Esophagus muscularis mucosa (tissue), 4 donors: ENCODE measurements at regions not wholly inside any gene's neighbourhood (a gene's known extent, or its start where the extent isn't known, plus 50 kb on each side); places are given as distances from the start of the nearest gene placed in this dataset.

Experiments used
- EP300 ChIP-seq: sonication (generic); formaldehyde crosslinking; IDR thresholded peaks from one replicate; pipeline ENCODE4 v1.6.1; 2017; ENCODE audit warnings: antibody characterized with exemption
- POLR2AphosphoS5 ChIP-seq, 2 donors: sonication (generic); formaldehyde crosslinking; IDR thresholded peaks; one replicate each; pipeline ENCODE4 v1.6.1; 2017; ENCODE audit warnings: antibody characterized with exemption in 2 of 2
- TF ChIP-seq, protein P1 (sequence below), 3 experiments: fragments of 200-600 bp in 2 of 3; fragments of 450-650 bp in 1 of 3; sonication (generic) in 2 of 3; IDR thresholded peaks; one replicate each; pipeline ENCODE4 v1.5.1; 2017 to 2019; ENCODE audit warnings: antibody characterized with exemption in 3 of 3, mild to moderate bottlenecking in 2 of 3, moderate library complexity in 1 of 3

DNA sequence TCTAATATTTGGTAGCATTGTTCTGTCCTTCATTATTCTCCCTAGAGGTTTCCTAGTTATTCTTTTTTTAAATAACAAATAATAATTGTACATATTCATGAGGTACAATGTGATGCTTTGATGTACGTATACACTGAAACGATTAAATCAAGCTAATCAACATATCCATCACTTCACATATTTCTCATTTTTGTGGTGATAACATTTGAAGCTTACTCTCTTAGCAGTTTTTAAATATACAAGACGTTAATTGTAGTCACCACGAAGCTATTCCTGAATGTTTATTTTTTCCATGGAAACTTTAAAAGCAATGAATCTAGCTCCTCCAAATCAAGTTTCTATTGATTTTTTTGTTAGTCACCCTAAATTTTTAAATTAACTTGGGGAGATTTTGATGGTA is 81.1 kb upstream of the PRNP start:
- TF ChIP-seq EP300, result no peak
- TF ChIP-seq, protein P1, sequence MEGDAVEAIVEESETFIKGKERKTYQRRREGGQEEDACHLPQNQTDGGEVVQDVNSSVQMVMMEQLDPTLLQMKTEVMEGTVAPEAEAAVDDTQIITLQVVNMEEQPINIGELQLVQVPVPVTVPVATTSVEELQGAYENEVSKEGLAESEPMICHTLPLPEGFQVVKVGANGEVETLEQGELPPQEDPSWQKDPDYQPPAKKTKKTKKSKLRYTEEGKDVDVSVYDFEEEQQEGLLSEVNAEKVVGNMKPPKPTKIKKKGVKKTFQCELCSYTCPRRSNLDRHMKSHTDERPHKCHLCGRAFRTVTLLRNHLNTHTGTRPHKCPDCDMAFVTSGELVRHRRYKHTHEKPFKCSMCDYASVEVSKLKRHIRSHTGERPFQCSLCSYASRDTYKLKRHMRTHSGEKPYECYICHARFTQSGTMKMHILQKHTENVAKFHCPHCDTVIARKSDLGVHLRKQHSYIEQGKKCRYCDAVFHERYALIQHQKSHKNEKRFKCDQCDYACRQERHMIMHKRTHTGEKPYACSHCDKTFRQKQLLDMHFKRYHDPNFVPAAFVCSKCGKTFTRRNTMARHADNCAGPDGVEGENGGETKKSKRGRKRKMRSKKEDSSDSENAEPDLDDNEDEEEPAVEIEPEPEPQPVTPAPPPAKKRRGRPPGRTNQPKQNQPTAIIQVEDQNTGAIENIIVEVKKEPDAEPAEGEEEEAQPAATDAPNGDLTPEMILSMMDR (IDR thresholded peaks at IDR 0.05), result no peak
- no peak for TF ChIP-seq POLR2AphosphoS5 (IDR thresholded peaks at IDR 0.05)
